KMS-11 (cell line): ENCODE measurements at regions not wholly inside any gene's neighbourhood (a gene's known extent, or its start where the extent isn't known, plus 50 kb on each side); places are given as distances from the start of the nearest gene placed in this dataset.

Experiments used
- H2AFZ ChIP-seq: fragments of 200-600 bp; sonication (generic); 2 replicates; pipeline ENCODE4 v1.6.1; 2016; ENCODE audit warnings: antibody characterized with exemption, mixed run types, low read depth
- H3K27ac ChIP-seq: fragments of 200-600 bp; sonication (generic); 2 replicates; pipeline ENCODE4 v1.6.1; 2016; ENCODE audit warnings: mild to moderate bottlenecking, mixed run types
- H3K27me3 ChIP-seq: fragments of 200-600 bp; sonication (generic); 2 replicates; pipeline ENCODE4 v1.6.1; 2017; ENCODE audit warnings: mild to moderate bottlenecking, low read depth, mixed run types, moderate library complexity; ENCODE audit not compliant: insufficient read depth
- H3K36me3 ChIP-seq: fragments of 200-600 bp; sonication (generic); 2 replicates; pipeline ENCODE4 v1.6.1; 2017; ENCODE audit warnings: mild to moderate bottlenecking, mixed run types; ENCODE audit not compliant: insufficient read depth
- H3K4me1 ChIP-seq: fragments of 200-600 bp; sonication (generic); 2 replicates; pipeline ENCODE4 v1.6.1; 2016; ENCODE audit warnings: mild to moderate bottlenecking, low read depth, mixed run types; ENCODE audit not compliant: poor library complexity, severe bottlenecking
- H3K4me2 ChIP-seq: fragments of 200-600 bp; sonication (generic); 2 replicates; pipeline ENCODE4 v1.7.0; 2016; ENCODE audit warnings: mild to moderate bottlenecking, mixed run types
- H3K4me3 ChIP-seq: fragments of 200-600 bp; sonication (generic); IDR thresholded peaks from 2 replicates; pipeline ENCODE4 v1.6.1; 2017; ENCODE audit warnings: low read depth, low read length, mixed read lengths; ENCODE audit not compliant: insufficient read depth
- H3K79me2 ChIP-seq: fragments of 200-600 bp; sonication (generic); 2 replicates; pipeline ENCODE4 v1.6.1; 2016; ENCODE audit warnings: low read depth, mixed run types; ENCODE audit not compliant: insufficient read depth
- H3K9ac ChIP-seq: fragments of 200-600 bp; sonication (generic); 2 replicates; pipeline ENCODE4 v1.6.1; 2016; ENCODE audit warnings: mild to moderate bottlenecking, mixed run types
- H4K20me1 ChIP-seq: fragments of 200-600 bp; sonication (generic); 2 replicates; pipeline ENCODE4 v1.6.1; 2016; ENCODE audit warnings: mild to moderate bottlenecking, mixed run types; ENCODE audit not compliant: insufficient read depth
- TF ChIP-seq, protein P1 (sequence below): fragments of 200-600 bp; sonication (generic); conservative IDR thresholded peaks from 2 replicates; pipeline ENCODE4 v1.6.1; 2017; ENCODE audit warnings: low read depth, mild to moderate bottlenecking, antibody characterized with exemption, low read length, moderate library complexity, mixed read lengths

DNA sequence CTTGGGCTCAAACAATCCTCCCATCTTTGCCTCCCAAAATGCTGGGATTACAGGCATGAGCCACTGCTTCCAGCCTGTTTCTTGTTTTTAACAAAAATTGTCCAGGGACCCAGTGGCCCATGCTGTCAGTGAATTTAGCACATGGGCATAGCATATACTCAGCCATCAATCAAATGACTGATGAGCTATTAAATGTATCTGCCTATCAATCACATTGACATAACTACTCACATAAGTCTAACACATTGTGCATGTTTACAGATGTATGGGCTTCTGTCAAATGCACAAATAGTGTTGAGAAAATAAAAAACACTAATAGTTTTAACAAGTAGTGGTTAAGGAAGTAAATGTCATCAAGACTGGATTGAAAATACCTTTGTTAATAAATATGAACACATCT, 249.4 kb downstream of the COX18 start:
- Histone ChIP-seq H3K9ac (no peak overlapping the region), H3K27me3 (no peaks in the 10 kb centered on the region), H3K4me3 (no peak overlapping the region), H3K4me2 (no peak overlapping the region), H4K20me1 (no peaks in the 10 kb centered on the region), H2AFZ (no peak overlapping the region), H3K36me3 (no peaks in the 10 kb centered on the region), H3K27ac (no peak overlapping the region), H3K79me2 (no peaks in the 10 kb centered on the region), H3K4me1 (no peaks in the 10 kb centered on the region)
- TF ChIP-seq, protein P1, sequence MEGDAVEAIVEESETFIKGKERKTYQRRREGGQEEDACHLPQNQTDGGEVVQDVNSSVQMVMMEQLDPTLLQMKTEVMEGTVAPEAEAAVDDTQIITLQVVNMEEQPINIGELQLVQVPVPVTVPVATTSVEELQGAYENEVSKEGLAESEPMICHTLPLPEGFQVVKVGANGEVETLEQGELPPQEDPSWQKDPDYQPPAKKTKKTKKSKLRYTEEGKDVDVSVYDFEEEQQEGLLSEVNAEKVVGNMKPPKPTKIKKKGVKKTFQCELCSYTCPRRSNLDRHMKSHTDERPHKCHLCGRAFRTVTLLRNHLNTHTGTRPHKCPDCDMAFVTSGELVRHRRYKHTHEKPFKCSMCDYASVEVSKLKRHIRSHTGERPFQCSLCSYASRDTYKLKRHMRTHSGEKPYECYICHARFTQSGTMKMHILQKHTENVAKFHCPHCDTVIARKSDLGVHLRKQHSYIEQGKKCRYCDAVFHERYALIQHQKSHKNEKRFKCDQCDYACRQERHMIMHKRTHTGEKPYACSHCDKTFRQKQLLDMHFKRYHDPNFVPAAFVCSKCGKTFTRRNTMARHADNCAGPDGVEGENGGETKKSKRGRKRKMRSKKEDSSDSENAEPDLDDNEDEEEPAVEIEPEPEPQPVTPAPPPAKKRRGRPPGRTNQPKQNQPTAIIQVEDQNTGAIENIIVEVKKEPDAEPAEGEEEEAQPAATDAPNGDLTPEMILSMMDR = no peak

DNA sequence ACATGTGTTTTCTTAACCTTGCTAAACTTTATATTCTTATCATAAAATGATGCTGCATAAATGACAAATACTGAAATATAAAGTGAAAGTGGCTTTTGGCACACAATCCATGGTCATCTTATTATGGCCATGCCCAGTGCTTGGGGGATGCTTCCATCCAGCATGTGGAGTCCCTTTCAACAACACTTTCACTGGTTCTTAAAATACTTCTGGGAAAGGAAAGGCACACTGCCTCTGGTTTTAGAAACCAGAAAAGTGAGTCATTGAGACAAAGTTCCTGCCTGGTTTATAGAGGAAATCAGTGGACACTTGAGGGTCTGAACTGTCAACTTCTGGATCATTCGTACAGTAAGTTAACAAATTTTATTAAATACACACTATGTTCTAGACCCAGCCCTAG, 248.0 kb upstream of the ADAMTS3 start:
- Histone ChIP-seq H3K79me2 (no peaks in the 10 kb centered on the region), H3K4me2 (no peak overlapping the region), H3K9ac (no peak overlapping the region), H3K27me3 (no peaks in the 10 kb centered on the region), H3K4me1 (no peaks in the 10 kb centered on the region), H3K36me3 (no peaks in the 10 kb centered on the region), H4K20me1 (no peaks in the 10 kb centered on the region), H3K4me3 (no peak overlapping the region), H3K27ac (no peak overlapping the region), H2AFZ (no peak overlapping the region)
- TF ChIP-seq, protein P1 = no peak

DNA sequence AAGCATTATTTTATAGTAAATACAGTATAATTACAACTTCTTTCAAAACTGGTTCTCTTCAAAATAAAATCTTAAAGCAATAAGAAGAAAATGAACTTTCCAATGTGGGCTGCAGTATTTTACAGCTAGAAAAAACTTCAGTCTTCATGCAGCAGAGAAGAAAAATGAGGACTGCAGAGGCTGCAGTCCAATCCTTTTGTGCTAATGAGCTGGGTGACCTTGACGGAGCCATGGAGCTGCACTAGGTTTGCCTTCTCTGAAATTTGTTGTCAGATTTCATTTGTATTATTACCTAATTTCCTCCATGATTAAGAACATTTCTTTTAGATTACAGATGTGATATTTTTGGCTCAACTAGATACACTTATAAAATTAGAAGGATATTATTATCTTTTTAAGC, 245.2 kb upstream of the ADAMTS3 start:
- TF ChIP-seq, protein P1 = no peak
- Histone ChIP-seq H3K36me3 (no peaks in the 10 kb centered on the region), H3K79me2 (no peaks in the 10 kb centered on the region), H3K4me3 (no peak overlapping the region), H2AFZ (no peak overlapping the region), H3K4me1 (no peaks in the 10 kb centered on the region), H3K4me2 (no peak overlapping the region), H3K27ac (no peak overlapping the region), H4K20me1 (no peaks in the 10 kb centered on the region), H3K9ac (no peak overlapping the region), H3K27me3 (no peaks in the 10 kb centered on the region)

DNA sequence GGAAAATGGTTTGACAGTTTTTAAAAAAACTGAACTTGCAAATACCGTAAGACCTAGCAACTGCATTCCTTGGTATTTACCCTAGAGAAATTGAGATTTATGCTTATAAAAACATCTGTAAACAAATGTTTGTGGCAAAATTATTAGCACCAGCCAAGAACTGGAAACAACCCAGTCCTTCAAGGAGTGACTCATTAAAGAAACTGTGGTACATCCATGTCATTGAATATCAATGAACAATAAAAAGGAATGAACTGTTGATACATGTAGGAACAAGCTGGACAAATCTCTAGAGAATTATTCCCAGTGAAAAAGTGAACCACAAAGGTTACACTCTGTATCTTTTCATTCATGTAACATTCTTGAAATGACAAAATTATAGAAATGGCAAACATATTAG, 240.2 kb upstream of the ADAMTS3 start:
- H3K4me3 ChIP-seq = no peak overlapping the region

More for the DNA sequence above, 240.2 kb upstream of the ADAMTS3 start:
- no peaks in the 10 kb centered on the region for H3K4me1 ChIP-seq
- no peak overlapping the region for H3K9ac ChIP-seq
- H3K4me2 ChIP-seq = no peak overlapping the region
- H3K27ac ChIP-seq = no peak overlapping the region
- H3K36me3 ChIP-seq = no peaks in the 10 kb centered on the region
- H4K20me1 ChIP-seq = no peaks in the 10 kb centered on the region
- TF ChIP-seq, protein P1 = no peak
- no peaks in the 10 kb centered on the region for H3K79me2 ChIP-seq
- no peaks in the 10 kb centered on the region for H3K27me3 ChIP-seq
- H2AFZ ChIP-seq = no peak overlapping the region
